Activated CD4-positive, alpha-beta memory T cell treated with anti-CD3 and anti-CD28 coated beads for 36 hours (primary cell): ENCODE measurements at regions not wholly inside any gene's neighbourhood (a gene's known extent, or its start where the extent isn't known, plus 50 kb on each side); places are given as distances from the start of the nearest gene placed in this dataset.

Source experiments
- CTCF ChIA-PET: fragments of 350-600 bp; sonication (Branson Sonifier 250); formaldehyde crosslinking; loops from one replicate; lab custom pipeline; 2021; ENCODE audit warnings: antibody characterized with exemption, inconsistent platforms; lab: Charles Lee
- POLR2A ChIA-PET: fragments of 350-600 bp; sonication (Branson Sonifier 250); formaldehyde crosslinking; loops from one replicate; lab custom pipeline; 2021; ENCODE audit warnings: antibody characterized with exemption; lab: Charles Lee
- DNase-seq: peaks from one replicate; pipeline ENCODE4 v3.0.0-alpha.2; 2020
- H3K27ac Mint-ChIP-seq: one replicate; pipeline ENCODE4 v1.8.0; 2021; ENCODE audit warnings: mixed read lengths
- H3K27me3 Mint-ChIP-seq: one replicate; pipeline ENCODE4 v1.8.0; 2021; ENCODE audit warnings: mixed read lengths
- H3K36me3 Mint-ChIP-seq: one replicate; pipeline ENCODE4 v1.8.0; 2021; ENCODE audit warnings: mixed read lengths
- H3K4me1 Mint-ChIP-seq: one replicate; pipeline ENCODE4 v1.8.0; 2021; ENCODE audit warnings: low read depth, mixed read lengths
- H3K4me3 Mint-ChIP-seq: one replicate; pipeline ENCODE4 v1.8.0; 2021; ENCODE audit warnings: mild to moderate bottlenecking, mixed read lengths
- H3K9me3 Mint-ChIP-seq: one replicate; pipeline ENCODE4 v1.8.0; 2021; ENCODE audit warnings: mixed read lengths
- intact Hi-C: fragments of 100-400 bp; cut with micrococcal nuclease; formaldehyde crosslinking; loops from one replicate; pipeline ENCODE4 v1.15.1; 2023

DNA sequence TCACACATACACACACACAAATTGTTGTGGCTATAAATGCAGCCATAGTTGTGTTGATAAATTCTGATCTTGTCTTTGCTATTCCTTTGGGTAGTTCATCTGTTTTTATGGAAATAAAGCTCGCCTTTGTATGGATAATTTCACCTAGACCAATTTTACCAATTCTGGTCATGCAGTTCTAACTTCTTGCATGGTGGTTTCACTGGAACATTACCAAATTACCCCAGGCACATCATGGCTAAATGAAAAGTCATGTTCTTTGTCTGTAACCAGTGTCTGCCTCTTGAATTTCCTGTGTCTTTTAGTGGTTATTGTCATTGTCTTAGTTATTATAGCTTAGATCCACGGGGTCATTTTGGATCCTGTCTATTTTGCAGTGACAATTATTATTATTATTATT lies 50.3 kb upstream of the TMC1 start:
- no peaks in the 10 kb centered on the region for H3K9me3 Mint-ChIP-seq
- no peak for DNase-seq
- no peak overlapping the region for H3K27ac Mint-ChIP-seq
- H3K4me1 Mint-ChIP-seq = peaks cover 21% of the 10 kb centered on the region
- ChIA-PET CTCF (no interaction called here), POLR2A (no interaction called here)
- no peaks in the 10 kb centered on the region for H3K36me3 Mint-ChIP-seq
- intact Hi-C loops = loop anchor here (10.0 kb wide), 4 partner anchors 114 to 686 kb away; partner anchors contain the start of genes ABHD17B, ANXA1 and C9orf85
- no peak overlapping the region for H3K4me3 Mint-ChIP-seq
- no peaks in the 10 kb centered on the region for H3K27me3 Mint-ChIP-seq

GRCh38 chr9:72467766-72468738 lies 53.4 kb upstream of the TMC1 start:
- intact Hi-C loops = no loop called here
- no peak overlapping the region for H3K4me3 Mint-ChIP-seq
- CTCF ChIA-PET = no interaction called here
- POLR2A ChIA-PET = interaction anchor here (0.6 to 0.7 kb wide), 2 partner anchors 73 to 96 kb away, joined by 3 read pairs; no protein-coding TSS in a partner anchor
- DNase-seq = no peak
- H3K27ac Mint-ChIP-seq = no peak overlapping the region
- peaks cover 10% of the 10 kb centered on the region for H3K4me1 Mint-ChIP-seq
- H3K36me3 Mint-ChIP-seq = no peaks in the 10 kb centered on the region
- H3K9me3 Mint-ChIP-seq = no peaks in the 10 kb centered on the region
- no peaks in the 10 kb centered on the region for H3K27me3 Mint-ChIP-seq

GRCh38 chr9:72465593-72465984 lies 55.8 kb upstream of the TMC1 start:
- intact Hi-C loops = no loop called here
- H3K4me3 Mint-ChIP-seq = no peak overlapping the region
- CTCF ChIA-PET = interaction anchor here (0.6 kb wide), 1 partner anchor 749 kb away, joined by 3 read pairs; no protein-coding TSS in a partner anchor
- no peak for DNase-seq
- no peaks in the 10 kb centered on the region for H3K9me3 Mint-ChIP-seq
- H3K4me1 Mint-ChIP-seq = peaks cover 2% of the 10 kb centered on the region
- POLR2A ChIA-PET = no interaction called here
- no peaks in the 10 kb centered on the region for H3K27me3 Mint-ChIP-seq
- H3K36me3 Mint-ChIP-seq = no peaks in the 10 kb centered on the region
- no peak overlapping the region for H3K27ac Mint-ChIP-seq

GRCh38 chr9:72464857-72465592 lies 56.4 kb upstream of the TMC1 start:
- no peaks in the 10 kb centered on the region for H3K27me3 Mint-ChIP-seq
- no peaks in the 10 kb centered on the region for H3K36me3 Mint-ChIP-seq
- no peaks in the 10 kb centered on the region for H3K9me3 Mint-ChIP-seq
- H3K4me1 Mint-ChIP-seq = peaks cover 2% of the 10 kb centered on the region
- intact Hi-C loops = no loop called here
- no peak for DNase-seq
- H3K4me3 Mint-ChIP-seq = no peak overlapping the region
- CTCF ChIA-PET = interaction anchor here (0.6 to 0.9 kb wide), 2 partner anchors 45 to 749 kb away, joined by 3 read pairs; no protein-coding TSS in a partner anchor
- H3K27ac Mint-ChIP-seq = no peak overlapping the region
- POLR2A ChIA-PET = no interaction called here

- no peak for DNase-seq
- intact Hi-C loops = no loop called here
- no peak overlapping the region for H3K27ac Mint-ChIP-seq
- ChIA-PET POLR2A (no interaction called here), CTCF (no interaction called here)
- H3K9me3 Mint-ChIP-seq = no peaks in the 10 kb centered on the region
- no peaks in the 10 kb centered on the region for H3K27me3 Mint-ChIP-seq
- peaks cover 13% of the 10 kb centered on the region for H3K4me1 Mint-ChIP-seq
- H3K36me3 Mint-ChIP-seq = no peaks in the 10 kb centered on the region
- H3K4me3 Mint-ChIP-seq = no peak overlapping the region
Observed at GRCh38 chr9:72462340-72462739, 59.1 kb upstream of the TMC1 start.

DNA sequence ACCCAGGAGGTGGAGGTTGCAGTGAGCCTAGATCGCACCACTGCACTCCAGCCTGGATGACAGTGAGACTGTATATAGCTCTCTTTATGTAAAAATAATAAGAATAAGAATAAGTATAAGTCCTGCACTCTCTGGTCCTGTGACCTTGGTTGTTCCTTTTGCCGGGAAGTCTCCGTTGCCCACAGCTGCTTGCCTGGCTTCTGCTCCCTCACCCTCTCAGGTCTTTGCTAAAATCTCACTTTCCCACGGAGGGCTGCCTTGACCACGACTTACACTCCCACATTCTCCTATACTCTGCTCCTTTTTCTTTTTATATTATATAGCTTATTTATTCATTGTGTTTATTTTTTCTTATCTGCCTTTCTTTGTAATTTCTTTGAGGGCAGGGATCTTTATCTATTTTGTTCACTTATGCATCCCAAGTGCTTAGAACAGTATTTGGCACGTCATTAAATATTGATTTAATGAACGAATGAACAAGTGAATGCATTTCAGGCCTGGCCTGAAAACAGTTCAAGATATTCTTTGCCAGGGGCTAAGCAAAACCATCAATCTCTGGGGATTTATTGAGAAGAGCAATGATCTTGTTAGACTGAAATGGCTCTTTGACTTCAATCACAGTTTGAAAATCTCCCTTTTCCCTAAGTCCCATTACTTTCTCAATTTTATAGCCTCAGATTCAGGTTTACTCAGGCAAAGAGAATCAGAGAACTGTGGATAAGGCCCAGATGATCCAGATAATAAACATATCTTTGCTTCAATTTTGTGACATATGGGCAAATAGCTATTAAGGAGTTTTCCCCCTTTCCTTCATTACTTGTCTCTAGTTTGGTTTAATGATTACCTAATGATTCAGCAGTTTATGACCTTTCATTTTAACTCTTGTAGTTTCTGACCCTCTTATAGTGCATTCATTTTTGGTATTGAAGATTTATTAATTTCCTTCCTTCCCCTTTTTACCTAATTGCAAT lies 60.8 kb upstream of the TMC1 start:
- Mint-ChIP-seq H3K4me1 (peaks cover 13% of the 10 kb centered on the region), H3K27me3 (no peaks in the 10 kb centered on the region), H3K27ac (no peak overlapping the region), H3K4me3 (no peak overlapping the region), H3K36me3 (no peaks in the 10 kb centered on the region), H3K9me3 (no peaks in the 10 kb centered on the region)
- intact Hi-C loops = no loop called here
- POLR2A ChIA-PET = no interaction called here
- CTCF ChIA-PET = interaction anchor here (0.6 to 0.9 kb wide), 2 partner anchors 143 to 170 kb away, joined by 3 read pairs; no protein-coding TSS in a partner anchor
- no peak for DNase-seq

DNA sequence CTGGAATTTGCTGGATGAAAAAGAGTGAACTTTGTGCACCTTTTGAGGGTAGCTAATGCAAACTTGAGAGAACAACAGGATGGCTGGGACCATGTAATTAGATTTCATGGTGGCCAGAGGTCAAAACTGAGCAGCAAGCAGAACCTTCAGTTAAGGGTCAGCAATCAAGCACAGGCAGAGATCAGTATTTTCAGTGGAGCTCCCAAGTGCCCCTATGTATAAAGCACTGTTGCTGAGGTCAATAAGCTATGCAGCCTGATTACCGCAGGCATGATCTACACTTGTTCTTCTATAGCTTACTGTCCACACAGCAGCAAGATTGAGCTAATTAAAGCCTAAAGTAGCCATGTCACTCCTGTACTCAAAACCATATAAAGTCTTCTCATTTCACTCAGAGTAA lies 62.1 kb upstream of the TMC1 start:
- CTCF ChIA-PET = interaction anchor here (1.7 kb wide), 1 partner anchor 178 kb away, joined by 6 read pairs; no protein-coding TSS in a partner anchor

DNA sequence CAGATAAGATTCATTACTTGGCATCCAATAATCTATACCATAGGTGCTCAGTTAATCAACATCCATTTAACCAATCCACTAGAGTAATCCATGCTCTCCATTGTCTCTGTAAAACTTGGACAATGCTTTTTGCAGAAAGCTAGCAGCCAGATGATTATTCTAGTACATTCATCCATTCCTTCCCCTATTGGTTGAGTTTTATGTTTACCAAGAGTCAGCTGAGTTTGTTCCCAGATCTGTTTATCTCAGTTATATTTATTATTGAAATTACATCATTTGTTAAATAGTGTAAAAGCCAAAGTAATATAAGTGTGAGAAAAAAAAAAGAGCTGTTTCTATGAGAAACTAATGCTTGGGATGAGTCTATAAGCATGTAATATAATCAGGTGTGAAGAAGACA lies 63.3 kb upstream of the TMC1 start:
- no peak for DNase-seq
- Mint-ChIP-seq H3K27ac (no peak overlapping the region), H3K36me3 (no peaks in the 10 kb centered on the region), H3K4me1 (peaks cover 11% of the 10 kb centered on the region), H3K9me3 (no peaks in the 10 kb centered on the region), H3K4me3 (no peak overlapping the region), H3K27me3 (no peaks in the 10 kb centered on the region)
- CTCF ChIA-PET = interaction anchor here (0.7 to 1.7 kb wide), 4 partner anchors 15 to 177 kb away, joined by 4 to 6 read pairs (median 4); no protein-coding TSS in a partner anchor
- intact Hi-C loops = no loop called here
- POLR2A ChIA-PET = interaction anchor here (0.7 kb wide), 1 partner anchor 89 kb away, joined by 4 read pairs; no protein-coding TSS in a partner anchor

More for the DNA sequence above, 62.1 kb upstream of the TMC1 start:
- Mint-ChIP-seq H3K27me3 (no peaks in the 10 kb centered on the region), H3K27ac (no peak overlapping the region), H3K9me3 (no peaks in the 10 kb centered on the region), H3K4me1 (peaks cover 11% of the 10 kb centered on the region), H3K4me3 (no peak overlapping the region), H3K36me3 (no peaks in the 10 kb centered on the region)
- intact Hi-C loops = no loop called here
- POLR2A ChIA-PET = no interaction called here
- DNase-seq = no peak

DNA sequence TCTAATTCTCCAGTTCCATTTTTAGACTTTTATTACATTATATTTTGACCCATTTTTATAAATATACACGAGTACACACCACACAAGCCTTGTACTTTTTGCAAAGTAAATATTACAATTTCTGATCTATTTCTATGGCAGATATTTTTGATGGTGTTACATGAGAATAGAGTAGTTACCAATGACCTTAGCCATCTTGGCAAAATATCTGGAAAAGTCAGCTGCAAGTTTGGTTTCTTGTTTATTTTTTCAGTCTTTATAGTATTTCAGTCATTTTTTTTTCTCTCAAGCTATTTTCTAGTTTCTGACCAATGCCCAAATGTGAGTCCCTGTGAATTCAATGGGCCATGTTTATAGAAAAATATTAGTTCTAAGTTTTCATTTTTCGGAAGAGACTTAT lies 64.0 kb upstream of the TMC1 start:
- Mint-ChIP-seq H3K27ac (no peak overlapping the region), H3K4me3 (no peak overlapping the region), H3K9me3 (no peaks in the 10 kb centered on the region), H3K27me3 (no peaks in the 10 kb centered on the region), H3K36me3 (no peaks in the 10 kb centered on the region), H3K4me1 (peaks cover 11% of the 10 kb centered on the region)
- DNase-seq = no peak
- POLR2A ChIA-PET = no interaction called here
- CTCF ChIA-PET = interaction anchor here (0.9 kb wide), 1 partner anchor 14 kb away, joined by 4 read pairs; no protein-coding TSS in a partner anchor
- intact Hi-C loops = no loop called here

DNA sequence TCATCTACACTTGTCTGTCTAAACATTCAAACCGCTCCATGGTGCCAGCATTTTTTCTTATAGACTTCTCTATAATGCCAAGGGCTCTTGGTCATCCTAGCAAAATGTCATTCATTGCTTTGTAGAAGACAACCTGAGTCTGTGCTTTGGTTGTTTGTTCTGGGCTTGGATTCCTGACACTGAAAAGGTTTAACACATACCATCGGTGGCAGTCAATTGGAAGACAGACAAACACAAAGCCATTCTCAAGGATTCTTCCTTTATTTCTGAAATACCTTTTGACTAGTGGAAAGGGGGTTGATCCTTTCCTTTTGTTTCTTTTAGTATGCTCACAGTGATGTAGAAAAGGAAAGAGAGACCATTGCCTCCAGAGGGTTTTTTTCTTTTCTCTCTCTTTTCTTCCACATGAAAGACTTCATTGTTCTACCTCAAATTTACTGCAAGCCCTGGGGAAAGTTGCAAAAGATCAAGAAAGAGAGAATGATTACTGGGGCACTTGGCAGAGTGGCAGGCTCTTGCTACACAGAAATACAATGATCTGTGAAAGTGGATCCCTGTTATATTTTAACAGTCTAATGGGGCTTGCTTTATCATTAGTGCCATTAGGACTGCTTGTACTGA lies 66.4 kb upstream of the TMC1 start:
- Mint-ChIP-seq H3K4me3 (no peak overlapping the region), H3K4me1 (peaks cover 11% of the 10 kb centered on the region), H3K9me3 (no peaks in the 10 kb centered on the region), H3K27me3 (no peaks in the 10 kb centered on the region), H3K27ac (no peak overlapping the region), H3K36me3 (no peaks in the 10 kb centered on the region)
- DNase-seq = no peak
- intact Hi-C loops = no loop called here
- ChIA-PET POLR2A (no interaction called here), CTCF (no interaction called here)

GRCh38 chr9:72453797-72454196 lies 67.6 kb upstream of the TMC1 start:
- Mint-ChIP-seq H3K4me1 (peaks cover 11% of the 10 kb centered on the region), H3K27me3 (no peaks in the 10 kb centered on the region), H3K9me3 (no peaks in the 10 kb centered on the region), H3K36me3 (no peaks in the 10 kb centered on the region), H3K27ac (no peak overlapping the region), H3K4me3 (no peak overlapping the region)
- DNase-seq = no peak
- CTCF ChIA-PET = no interaction called here
- intact Hi-C loops = no loop called here
- POLR2A ChIA-PET = no interaction called here
